GM10248 (cell line): ENCODE measurements at regions not wholly inside any gene's neighbourhood (a gene's known extent, or its start where the extent isn't known, plus 50 kb on each side); places are given as distances from the start of the nearest gene placed in this dataset.

Experiments
- CTCF ChIA-PET: fragments of 300-600 bp; sonication (Branson Sonifier 250); formaldehyde crosslinking; extraction: SDS; loops from one replicate; lab custom pipeline; 2021; ENCODE audit warnings: antibody characterized with exemption; lab: Yijun Ruan, JAX
- POLR2A ChIA-PET: fragments of 350-650 bp; sonication (Branson Sonifier 250); formaldehyde crosslinking; extraction: SDS; loops from one replicate; lab custom pipeline; 2020; ENCODE audit warnings: antibody characterized with exemption; lab: Yijun Ruan, JAX
- DNase-seq: peaks from one replicate; pipeline ENCODE4 v3.0.0; 2012; ENCODE audit errors: extremely low spot score
- CTCF ChIP-seq: IDR thresholded peaks from 2 replicates; pipeline ENCODE4 v1.5.1; 2012; ENCODE audit warnings: mild to moderate bottlenecking, low read depth; ENCODE audit errors: extremely low read depth, missing control alignments, control extremely low read depth

- no peak for TF ChIP-seq CTCF
- peak; percentile 22 for DNase-seq
- POLR2A ChIA-PET = interaction anchor here (0.7 kb wide), 1 partner anchor 427 kb away, joined by 5 read pairs; no protein-coding TSS in a partner anchor
- CTCF ChIA-PET = interaction anchor here (1.5 to 3.5 kb wide), 3 partner anchors 9 to 372 kb away, joined by 3 to 20 read pairs (median 6); no protein-coding TSS in a partner anchor
These were observed 201.7 kb upstream of the PRDM1 start for GRCh38 chr6:105884426-105884825.

- ChIA-PET POLR2A (interaction anchor here (0.7 kb wide), 1 partner anchor 426 kb away, joined by 5 read pairs; no protein-coding TSS in a partner anchor), CTCF (interaction anchor here (0.9 to 3.5 kb wide), 4 partner anchors 9 to 453 kb away, joined by 3 to 20 read pairs (median 4); no protein-coding TSS in a partner anchor)
- DNase-seq = no peak
- no peak for TF ChIP-seq CTCF
These were observed 202.1 kb upstream of the PRDM1 start for GRCh38 chr6:105884011-105884410.

- ChIA-PET CTCF (interaction anchor here (0.8 to 3.5 kb wide), 5 partner anchors 10 to 340 kb away, joined by 3 to 20 read pairs (median 5); no protein-coding TSS in a partner anchor), POLR2A (no interaction called here)
- no peak for DNase-seq
- TF ChIP-seq CTCF = no peak
These were observed 203.3 kb upstream of the PRDM1 start for GRCh38 chr6:105882828-105883227.

GRCh38 chr6:105882121-105882803, 203.9 kb upstream of the PRDM1 start:
- ChIA-PET CTCF (interaction anchor here (1.2 to 3.5 kb wide), 4 partner anchors 11 to 341 kb away, joined by 4 to 20 read pairs (median 5); no protein-coding TSS in a partner anchor), POLR2A (no interaction called here)
- DNase-seq = no peak
- no peak for TF ChIP-seq CTCF

- CTCF ChIA-PET = interaction anchor here (1.6 to 3.5 kb wide), 3 partner anchors 10 to 15 kb away, joined by 4 to 20 read pairs (median 5); no protein-coding TSS in a partner anchor
- DNase-seq = no peak
- POLR2A ChIA-PET = no interaction called here
- no peak for TF ChIP-seq CTCF
These were observed 204.5 kb upstream of the PRDM1 start for GRCh38 chr6:105881608-105882007.

- POLR2A ChIA-PET = no interaction called here
- no peak for DNase-seq
- TF ChIP-seq CTCF = no peak
- CTCF ChIA-PET = interaction anchor here (1.1 to 1.6 kb wide), 2 partner anchors 9 to 20 kb away, joined by 4 read pairs; no protein-coding TSS in a partner anchor
These were observed 206.1 kb upstream of the PRDM1 start for GRCh38 chr6:105880030-105880492.
